DND-41 (cell line): ENCODE measurements at regions not wholly inside any gene's neighbourhood (a gene's known extent, or its start where the extent isn't known, plus 50 kb on each side); places are given as distances from the start of the nearest gene placed in this dataset.

Source experiments
- EZH2 ChIP-seq: IDR thresholded peaks from 3 replicates; pipeline ENCODE4 v1.6.1; 2012; ENCODE audit warnings: borderline replicate concordance, low read depth, mild to moderate bottlenecking, moderate library complexity, low read length, inconsistent platforms; ENCODE audit not compliant: severe bottlenecking
- TF ChIP-seq, protein P1 (sequence below): IDR thresholded peaks from 2 replicates; pipeline ENCODE4 v1.5.1; 2012; ENCODE audit warnings: borderline replicate concordance, low read length, moderate library complexity, mild to moderate bottlenecking; ENCODE audit not compliant: poor library complexity, severe bottlenecking; ENCODE audit errors: extremely low read depth

- TF ChIP-seq, protein P1, sequence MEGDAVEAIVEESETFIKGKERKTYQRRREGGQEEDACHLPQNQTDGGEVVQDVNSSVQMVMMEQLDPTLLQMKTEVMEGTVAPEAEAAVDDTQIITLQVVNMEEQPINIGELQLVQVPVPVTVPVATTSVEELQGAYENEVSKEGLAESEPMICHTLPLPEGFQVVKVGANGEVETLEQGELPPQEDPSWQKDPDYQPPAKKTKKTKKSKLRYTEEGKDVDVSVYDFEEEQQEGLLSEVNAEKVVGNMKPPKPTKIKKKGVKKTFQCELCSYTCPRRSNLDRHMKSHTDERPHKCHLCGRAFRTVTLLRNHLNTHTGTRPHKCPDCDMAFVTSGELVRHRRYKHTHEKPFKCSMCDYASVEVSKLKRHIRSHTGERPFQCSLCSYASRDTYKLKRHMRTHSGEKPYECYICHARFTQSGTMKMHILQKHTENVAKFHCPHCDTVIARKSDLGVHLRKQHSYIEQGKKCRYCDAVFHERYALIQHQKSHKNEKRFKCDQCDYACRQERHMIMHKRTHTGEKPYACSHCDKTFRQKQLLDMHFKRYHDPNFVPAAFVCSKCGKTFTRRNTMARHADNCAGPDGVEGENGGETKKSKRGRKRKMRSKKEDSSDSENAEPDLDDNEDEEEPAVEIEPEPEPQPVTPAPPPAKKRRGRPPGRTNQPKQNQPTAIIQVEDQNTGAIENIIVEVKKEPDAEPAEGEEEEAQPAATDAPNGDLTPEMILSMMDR, result no peak
- no peak for TF ChIP-seq EZH2
Observed at GRCh38 chr10:105356626-105357025, 715.5 kb downstream of the SORCS3 start.
